GM23248 (cell line): ENCODE measurements at regions not wholly inside any gene's neighbourhood (a gene's known extent, or its start where the extent isn't known, plus 50 kb on each side); places are given as distances from the start of the nearest gene placed in this dataset.
"Not testable (repeated sequence)": the region's sequence is repeated elsewhere in the genome, so short reads cannot be mapped to it uniquely, and the experiment has no call there.

Experiments
- DNase-seq: peaks from one replicate; pipeline ENCODE4 v3.0.0-alpha.2; 2015
- H2AFZ ChIP-seq: fragments of 200-600 bp; sonication (generic); 2 replicates; pipeline ENCODE4 v1.6.1; 2016; ENCODE audit warnings: antibody characterized with exemption
- H3F3A ChIP-seq: fragments of 200-600 bp; sonication (generic); 2 replicates; pipeline ENCODE4 v1.6.1; 2016; ENCODE audit warnings: mild to moderate bottlenecking, antibody characterized with exemption, mixed run types; ENCODE audit not compliant: insufficient read depth
- H3K27ac ChIP-seq: fragments of 200-600 bp; sonication (generic); 2 replicates; pipeline ENCODE4 v1.5.1; 2016; ENCODE audit warnings: mild to moderate bottlenecking
- H3K27me3 ChIP-seq: fragments of 200-600 bp; sonication (generic); replicated peaks from 2 replicates; pipeline ENCODE4 v1.6.1; 2016; ENCODE audit warnings: mild to moderate bottlenecking; ENCODE audit not compliant: insufficient read depth
- H3K36me3 ChIP-seq: fragments of 200-600 bp; sonication (generic); 2 replicates; pipeline ENCODE4 v1.6.1; 2016; ENCODE audit warnings: low read depth, mild to moderate bottlenecking
- H3K4me1 ChIP-seq: fragments of 200-600 bp; sonication (generic); 2 replicates; pipeline ENCODE4 v1.6.1; 2016; ENCODE audit warnings: mild to moderate bottlenecking; ENCODE audit not compliant: insufficient read depth
- H3K4me2 ChIP-seq: fragments of 200-600 bp; sonication (generic); one replicate; pipeline ENCODE4 v1.6.1; 2016; ENCODE audit warnings: mild to moderate bottlenecking; ENCODE audit not compliant: unreplicated experiment
- H3K4me3 ChIP-seq: fragments of 200-600 bp; sonication (generic); 2 replicates; pipeline ENCODE4 v1.5.1; 2016; ENCODE audit warnings: mild to moderate bottlenecking
- H3K79me2 ChIP-seq: fragments of 200-600 bp; sonication (generic); 2 replicates; pipeline ENCODE4 v1.6.1; 2016; ENCODE audit warnings: mild to moderate bottlenecking; ENCODE audit not compliant: insufficient read depth
- H3K9ac ChIP-seq: fragments of 200-600 bp; sonication (generic); 2 replicates; pipeline ENCODE4 v1.6.1; 2016; ENCODE audit warnings: mild to moderate bottlenecking
- H3K9me2 ChIP-seq: fragments of 200-600 bp; sonication (generic); 2 replicates; pipeline ENCODE4 v1.6.1; 2016; ENCODE audit warnings: mixed run types, mild to moderate bottlenecking, moderate library complexity; ENCODE audit not compliant: insufficient read depth
- H3K9me3 ChIP-seq: fragments of 200-600 bp; sonication (generic); one replicate; pipeline ENCODE4 v1.6.1; 2017; ENCODE audit warnings: low read depth
- H4K20me1 ChIP-seq: fragments of 200-600 bp; sonication (generic); 2 replicates; pipeline ENCODE4 v1.6.0; 2016; ENCODE audit not compliant: insufficient read depth
- EZH2 ChIP-seq: fragments of 200-600 bp; sonication (generic); IDR thresholded peaks from 2 replicates; pipeline ENCODE4 v1.6.1; 2018; ENCODE audit warnings: antibody characterized with exemption, mild to moderate bottlenecking; ENCODE audit not compliant: insufficient read depth, poor library complexity, severe bottlenecking
- EZH2phosphoT487 ChIP-seq: fragments of 200-600 bp; sonication (generic); IDR thresholded peaks from 2 replicates; pipeline ENCODE4 v1.6.1; 2018; ENCODE audit warnings: antibody characterized with exemption, moderate library complexity, mild to moderate bottlenecking, low read depth; ENCODE audit not compliant: insufficient read depth
- WGBS, 2 experiments: methylation state at CpG; one replicate each; pipeline ENCODE4 v1.1.6; 2015 to 2017; ENCODE audit warnings: low lambda C conversion rate in 2 of 2, low coverage in 1 of 2; ENCODE audit errors: missing lambda C conversion rate in 2 of 2; 5-methylcytosine and 5-hydroxymethylcytosine counted together
- in situ Hi-C: fragments of 300-500 bp; cut with MboI; formaldehyde crosslinking; loops from 2 replicates; pipeline ENCODE4 v1.15.0; 2020

GRCh38 chr15:20295238-20295811 is 246.3 kb downstream of the GOLGA6L6 start:
- in situ Hi-C loops = no loop called here
- Histone ChIP-seq H3K36me3 (no peaks in the 10 kb centered on the region), H3K4me3 (no peak overlapping the region), H3K79me2 (no peaks in the 10 kb centered on the region), H3K9me3 (peaks cover 4% of the 10 kb centered on the region), H2AFZ (no peak overlapping the region), H3F3A (no peaks in the 10 kb centered on the region), H3K4me1 (no peaks in the 10 kb centered on the region), H3K27me3 (no peaks in the 10 kb centered on the region), H3K4me2 (no peak overlapping the region), H4K20me1 (no peaks in the 10 kb centered on the region), H3K9ac (no peak overlapping the region), H3K27ac (no peak overlapping the region), H3K9me2 (no peaks in the 10 kb centered on the region)
- no peak for DNase-seq
- TF ChIP-seq EZH2 (no peak), EZH2phosphoT487 (no peak)
- WGBS, 2 experiments = 78 to 84% methylated on average over 33 to 42 of the region's 43 CpGs

DNA sequence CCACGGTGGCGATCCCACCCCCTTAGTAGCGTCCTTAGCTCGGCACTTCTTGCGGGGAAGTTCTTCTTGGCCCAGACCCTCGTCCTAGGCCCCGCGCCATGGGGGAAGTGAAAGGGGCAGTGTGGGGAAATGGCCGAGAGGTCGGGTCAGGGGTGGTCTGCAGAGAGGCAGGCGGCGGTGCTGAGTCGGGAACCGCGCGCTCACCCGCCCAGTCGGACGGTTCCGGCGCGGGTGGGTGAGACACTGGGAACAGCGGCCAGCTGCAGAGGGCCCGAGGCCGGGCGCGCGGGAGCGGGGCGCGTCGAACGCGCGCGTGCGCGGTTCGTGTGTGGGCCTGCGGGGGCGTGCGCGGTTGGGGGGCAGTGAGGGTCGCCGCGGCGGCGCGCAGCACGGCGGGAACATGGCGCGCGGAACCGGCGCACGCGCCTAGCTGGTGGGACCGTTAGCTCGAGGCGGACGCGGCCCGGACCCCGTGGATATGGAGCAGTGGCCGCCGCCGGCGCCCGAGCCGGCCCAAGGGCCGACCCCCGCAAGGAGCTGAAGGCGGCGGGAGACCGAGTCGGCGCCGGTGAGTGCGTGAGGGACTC is 246.9 kb downstream of the GOLGA6L6 start:
- Histone ChIP-seq H3K4me3 (no peak overlapping the region), H3K36me3 (no peaks in the 10 kb centered on the region), H4K20me1 (no peaks in the 10 kb centered on the region), H2AFZ (no peak overlapping the region), H3K9ac (no peak overlapping the region), H3K27me3 (no peaks in the 10 kb centered on the region), H3K4me2 (no peak overlapping the region), H3K27ac (no peak overlapping the region), H3K79me2 (no peaks in the 10 kb centered on the region), H3F3A (no peaks in the 10 kb centered on the region), H3K4me1 (no peaks in the 10 kb centered on the region), H3K9me2 (no peaks in the 10 kb centered on the region), H3K9me3 (peaks cover 1% of the 10 kb centered on the region)
- DNase-seq = no peak
- in situ Hi-C loops = no loop called here
- TF ChIP-seq EZH2 (no peak), EZH2phosphoT487 (no peak)
- WGBS, 2 experiments = 64 to 65% methylated on average over 51 to 73 of the region's 80 CpGs

DNA sequence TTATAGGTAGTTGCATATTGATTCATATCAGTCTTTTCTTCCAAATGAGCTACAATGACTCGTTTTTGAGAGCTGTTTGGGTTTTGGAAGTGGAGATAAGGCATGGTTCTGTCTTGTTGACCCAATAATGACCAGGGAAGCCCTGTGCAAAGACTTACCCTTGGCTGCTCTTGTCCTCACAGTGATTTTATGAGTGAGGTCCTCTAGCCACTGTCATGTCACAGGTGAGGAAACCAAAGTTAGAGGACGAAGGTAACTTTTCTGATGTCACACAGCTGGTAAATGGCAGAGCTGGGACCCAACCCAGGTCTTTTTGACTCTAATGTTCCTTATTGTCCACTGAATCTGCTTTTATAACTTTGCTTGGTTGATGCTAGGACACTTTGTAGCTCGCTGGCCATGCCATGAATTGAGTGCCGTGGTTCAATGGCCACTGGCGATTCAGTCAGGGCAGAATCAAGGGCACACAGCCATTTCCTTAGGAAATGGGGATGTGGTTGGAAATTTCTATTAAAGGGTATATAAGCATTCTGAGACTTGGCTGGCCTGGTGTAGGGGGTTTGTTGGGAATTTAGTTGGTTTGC is 249.1 kb downstream of the GOLGA6L6 start:
- H3K4me3 ChIP-seq, H3K36me3 ChIP-seq, H3K27me3 ChIP-seq, H3F3A ChIP-seq, H2AFZ ChIP-seq, H3K4me2 ChIP-seq, H3K4me1 ChIP-seq, H3K9me3 ChIP-seq, DNase-seq, in situ Hi-C loops, H3K9ac ChIP-seq, H3K9me2 ChIP-seq, H3K79me2 ChIP-seq, H3K27ac ChIP-seq, H4K20me1 ChIP-seq: not testable (repeated sequence)
- 27% methylated on average over 5 of the region's 5 CpGs for WGBS, 2 experiments

DNA sequence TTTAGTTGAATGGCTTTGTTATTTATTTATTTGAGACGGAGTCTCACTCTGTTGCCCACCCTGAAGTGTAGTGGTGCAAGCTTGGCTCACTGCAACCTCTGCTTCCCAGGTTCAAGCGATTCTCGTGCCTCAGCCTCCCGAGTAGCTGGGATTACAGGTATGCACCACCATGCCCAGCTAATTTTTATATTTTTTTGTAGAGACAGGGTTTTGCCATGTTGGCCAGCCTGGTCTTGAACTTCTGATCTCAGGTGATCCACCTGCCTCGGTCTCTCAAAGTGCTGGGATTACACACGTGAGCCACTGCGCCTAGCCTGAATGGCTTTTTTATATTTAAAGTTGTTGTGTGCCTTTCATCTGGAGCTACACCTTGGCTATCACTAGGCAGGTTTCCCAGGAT is 250.0 kb downstream of the GOLGA6L6 start:
- H3K27me3 ChIP-seq, H3K4me1 ChIP-seq, H3K27ac ChIP-seq, H3F3A ChIP-seq, in situ Hi-C loops, H3K9me3 ChIP-seq, H3K36me3 ChIP-seq, H3K9ac ChIP-seq, H4K20me1 ChIP-seq, H3K9me2 ChIP-seq, DNase-seq, H3K4me2 ChIP-seq, H2AFZ ChIP-seq, H3K4me3 ChIP-seq, H3K79me2 ChIP-seq: not testable (repeated sequence)
- 33 to 40% methylated on average over 7 of the region's 7 CpGs for WGBS, 2 experiments

DNA sequence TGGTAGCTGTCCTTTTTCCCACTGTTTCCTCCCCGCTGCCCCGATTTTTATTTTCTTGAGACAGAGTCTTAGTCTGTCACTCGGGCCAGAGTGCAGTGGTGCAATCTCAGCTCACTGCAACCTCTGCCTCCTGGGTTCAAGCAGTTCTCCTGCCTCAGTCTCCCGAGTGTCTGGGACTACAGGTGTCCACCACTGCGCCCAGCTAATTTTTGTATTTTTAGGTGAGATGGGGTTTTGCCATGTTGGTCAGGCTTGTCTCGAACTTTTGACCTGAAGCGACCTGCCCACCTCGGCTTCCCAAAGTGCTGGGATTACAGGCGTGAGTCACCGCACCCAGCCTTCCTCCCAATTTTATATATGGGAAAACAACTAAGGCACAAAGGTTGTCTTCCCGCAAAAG is 251.0 kb downstream of the GOLGA6L6 start:
- H3K79me2 ChIP-seq, H3K9ac ChIP-seq, DNase-seq, H3K4me2 ChIP-seq, H3K9me2 ChIP-seq, H3K36me3 ChIP-seq, H3F3A ChIP-seq, H4K20me1 ChIP-seq, in situ Hi-C loops, H3K4me3 ChIP-seq, H3K27me3 ChIP-seq, H3K9me3 ChIP-seq, H3K27ac ChIP-seq, H3K4me1 ChIP-seq, H2AFZ ChIP-seq: not testable (repeated sequence)
- WGBS, 2 experiments = 34 to 35% methylated on average over 11 of the region's 11 CpGs

DNA sequence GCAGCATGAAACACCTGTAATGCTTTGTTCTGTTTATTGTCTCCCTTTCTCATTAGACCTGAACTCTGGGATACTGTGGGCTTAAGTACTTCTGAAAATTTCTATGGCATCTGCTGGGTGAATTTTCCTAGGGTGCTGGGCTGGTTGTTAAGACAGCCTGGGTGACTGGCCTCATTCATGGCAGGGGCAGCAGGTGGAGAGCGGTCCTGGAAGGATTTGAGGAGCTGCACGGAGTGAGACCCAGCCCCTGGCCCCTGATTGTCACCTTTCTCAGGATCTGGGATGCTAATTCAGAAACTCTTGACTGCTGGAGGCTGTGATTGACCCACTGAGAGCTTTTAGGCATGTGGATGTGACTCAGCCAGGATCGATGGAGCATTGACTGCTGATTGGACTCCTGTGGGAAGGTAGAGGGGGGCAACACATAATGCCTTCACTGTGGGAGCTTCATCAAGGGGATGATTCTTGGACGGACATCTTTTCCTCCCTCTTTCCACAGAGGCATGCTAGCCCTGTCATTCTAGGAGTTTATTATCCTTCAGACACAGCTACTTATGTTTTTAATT is 252.0 kb downstream of the GOLGA6L6 start:
- in situ Hi-C loops = loop anchor here (5.0 kb wide), 1 partner anchor 42 kb away; no protein-coding TSS in a partner anchor
- not testable (repeated sequence) for H3K4me3 ChIP-seq, DNase-seq, H3K36me3 ChIP-seq, H3K27me3 ChIP-seq, H3K9me3 ChIP-seq, H3K27ac ChIP-seq, H3K4me1 ChIP-seq, H3K79me2 ChIP-seq, H3K9me2 ChIP-seq, H2AFZ ChIP-seq, H3K4me2 ChIP-seq, H3K9ac ChIP-seq, H4K20me1 ChIP-seq, H3F3A ChIP-seq
- WGBS, 2 experiments = 9 to 18% methylated on average over 4 of the region's 4 CpGs
